Esophagus squamous epithelium (tissue), 4 donors: ENCODE measurements at regions not wholly inside any gene's neighbourhood (a gene's known extent, or its start where the extent isn't known, plus 50 kb on each side); places are given as distances from the start of the nearest gene placed in this dataset.

Source experiments
- CTCF ChIP-seq, 6 experiments: fragments of 450-650 bp in 4 of 6; fragments of 200-600 bp in 2 of 6; sonication (generic) in 2 of 6; IDR thresholded peaks; one replicate each; pipeline ENCODE4 v1.5.1; 2016 to 2019; ENCODE audit warnings: antibody characterized with exemption in 6 of 6, mild to moderate bottlenecking in 4 of 6, moderate library complexity in 4 of 6
- POLR2A ChIP-seq, 4 donors: fragments of 450-650 bp; IDR thresholded peaks; one replicate each; pipeline ENCODE4 v1.6.1; 2017; ENCODE audit warnings: antibody characterized with exemption in 4 of 4, mild to moderate bottlenecking in 4 of 4, moderate library complexity in 3 of 4

- TF ChIP-seq CTCF (IDR thresholded peaks at IDR 0.05), result no peak
- no peak for TF ChIP-seq POLR2A (IDR thresholded peaks at IDR 0.05)
These were observed 372.1 kb upstream of the AKR1E2 start for GRCh38 chr10:4453950-4454349.
